GM21576 (cell line): ENCODE measurements at regions not wholly inside any gene's neighbourhood (a gene's known extent, or its start where the extent isn't known, plus 50 kb on each side); places are given as distances from the start of the nearest gene placed in this dataset.

Source experiments
- ATAC-seq: cut with Tn5 transposase; IDR thresholded peaks from one replicate; pipeline ENCODE4 v1.9.1; 2021; ENCODE audit warnings: mild to moderate bottlenecking, moderate library complexity; ENCODE audit not compliant: unreplicated experiment

- no peak for ATAC-seq
Observed at GRCh38 chr6:165229216-165229615, 80.2 kb downstream of the C6orf118 start.

DNA sequence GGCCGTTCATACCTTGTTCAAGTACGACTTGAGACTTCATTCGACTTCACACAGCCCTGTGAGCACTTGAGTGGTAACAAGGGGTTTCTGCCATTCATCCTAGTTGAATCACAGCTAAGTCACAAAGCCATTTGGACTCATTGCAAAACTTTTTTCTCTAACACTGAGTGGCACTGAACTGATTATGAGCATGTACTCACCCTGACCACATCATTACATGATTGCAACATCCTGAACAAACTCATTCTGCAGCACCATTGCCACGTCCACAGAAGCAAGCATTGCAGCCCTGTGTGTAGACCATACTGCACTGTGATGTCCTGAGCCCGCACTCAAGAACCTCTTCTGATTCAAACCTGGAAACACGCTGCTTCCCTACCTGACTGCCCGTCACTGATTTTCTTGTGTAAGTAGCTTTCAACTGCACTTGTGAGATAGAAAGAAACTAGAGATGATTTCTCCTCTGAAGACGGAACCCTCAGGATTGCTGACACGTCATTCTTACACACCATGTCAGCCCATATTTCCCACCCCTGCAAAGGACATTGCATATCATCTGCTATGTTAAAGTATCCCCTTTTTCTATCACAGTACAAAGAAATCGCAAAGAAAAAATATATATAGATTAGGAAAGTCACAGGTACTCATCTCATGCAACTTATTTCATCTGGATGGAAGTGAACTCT, 81.6 kb downstream of the C6orf118 start:
- no peak for ATAC-seq

- ATAC-seq: no peak
Observed at GRCh38 chr6:165223736-165224135, 85.7 kb downstream of the C6orf118 start.

GRCh38 chr6:165223101-165223500, 86.3 kb downstream of the C6orf118 start:
- ATAC-seq: no peak

GRCh38 chr6:165222315-165223025, 86.9 kb downstream of the C6orf118 start:
- no peak for ATAC-seq

- no peak for ATAC-seq
Observed at GRCh38 chr6:165220045-165220444, 89.4 kb downstream of the C6orf118 start.

DNA sequence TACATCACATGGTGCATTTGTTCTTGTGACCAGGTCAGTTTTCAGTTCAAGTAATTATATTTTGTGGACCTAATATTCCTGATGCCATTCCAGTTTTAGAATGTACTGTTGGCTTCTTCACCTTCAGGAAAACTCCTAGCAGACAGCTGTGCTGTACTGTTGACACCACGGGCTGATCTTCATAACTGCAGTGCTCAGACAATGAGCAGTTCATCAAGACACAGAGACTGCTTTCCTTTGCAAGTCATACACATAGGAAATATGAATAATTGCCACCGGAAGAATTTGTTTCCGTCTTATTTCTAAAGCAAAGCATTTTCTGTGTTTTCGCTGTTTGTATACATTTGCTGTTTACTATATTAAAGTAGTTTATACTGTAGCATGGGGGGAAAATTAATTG, 89.8 kb downstream of the C6orf118 start:
- no peak for ATAC-seq

DNA sequence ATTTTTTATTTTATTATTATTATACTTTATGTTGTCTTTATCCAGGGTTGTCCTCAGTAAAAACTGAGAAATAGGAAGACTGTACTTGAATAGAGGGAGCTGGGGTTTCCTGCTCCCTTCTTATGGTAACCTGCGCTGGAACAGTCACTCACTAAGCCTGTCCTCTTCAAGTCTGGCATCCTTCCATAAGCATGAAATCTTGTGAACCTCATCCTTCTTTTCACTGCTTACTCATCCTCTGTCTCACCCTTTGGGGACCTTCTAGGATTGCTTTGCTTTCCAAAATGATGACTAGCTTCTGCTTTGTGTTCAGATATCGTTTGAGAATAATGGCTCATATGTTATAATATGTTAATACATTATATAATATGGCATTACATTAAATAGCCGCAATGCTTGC, 90.6 kb downstream of the C6orf118 start:
- ATAC-seq: no peak

- no peak for ATAC-seq
Observed at GRCh38 chr6:165206798-165207197, 102.6 kb downstream of the C6orf118 start.

GRCh38 chr6:165205632-165206031, 103.8 kb downstream of the C6orf118 start:
- no peak for ATAC-seq

DNA sequence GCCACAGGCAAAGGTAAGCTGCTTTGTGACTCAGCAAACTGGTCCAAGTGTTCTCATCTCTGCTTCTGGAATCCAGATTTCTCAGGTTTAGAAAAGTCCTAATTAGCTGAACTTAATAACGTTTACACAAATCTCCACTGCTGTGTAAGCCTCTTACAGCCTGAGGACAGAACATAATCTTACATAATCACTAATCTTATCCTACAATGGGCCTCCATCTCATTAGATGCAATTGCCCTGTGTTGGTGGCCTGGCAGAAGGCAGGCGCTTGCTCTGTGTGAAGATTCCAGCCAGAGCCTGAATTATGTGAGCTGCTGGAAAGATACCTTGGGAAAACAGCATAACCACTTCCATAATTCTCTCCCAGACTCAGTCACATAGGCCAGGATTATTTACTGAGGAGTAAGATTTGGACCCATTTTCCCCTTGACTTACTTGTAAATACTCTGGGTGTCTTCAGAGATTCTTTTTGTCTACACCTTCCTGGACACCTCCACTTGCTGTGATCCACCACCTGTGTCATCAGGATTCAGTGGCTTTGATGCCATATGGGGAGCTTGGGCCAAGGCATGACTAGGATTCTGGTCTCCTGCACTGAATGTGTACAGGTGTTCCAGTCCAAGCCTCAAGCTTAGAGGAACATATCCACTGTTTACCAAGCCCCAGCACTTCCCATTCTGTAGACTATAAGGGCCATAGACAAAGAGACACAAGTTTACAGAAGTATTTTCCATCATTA, 104.4 kb downstream of the C6orf118 start:
- ATAC-seq: no peak

DNA sequence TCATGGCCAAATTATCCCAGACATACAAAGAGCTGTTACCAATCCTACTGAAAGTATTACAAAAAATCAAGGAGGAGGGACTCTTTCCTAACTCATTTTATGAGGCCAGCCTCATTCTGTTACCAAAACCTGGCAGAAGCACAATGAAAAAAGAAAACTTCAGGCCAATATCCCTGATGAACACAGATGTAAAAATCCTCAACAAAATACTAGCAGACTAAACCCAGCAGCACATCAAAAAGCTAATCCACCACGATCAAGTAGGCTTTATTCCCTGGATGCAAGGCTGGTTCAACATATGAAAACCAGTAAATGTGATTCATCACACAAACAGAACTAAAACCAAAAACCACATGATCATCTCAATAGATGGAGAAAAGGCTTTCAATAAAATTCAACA, 109.2 kb downstream of the C6orf118 start:
- no peak for ATAC-seq

DNA sequence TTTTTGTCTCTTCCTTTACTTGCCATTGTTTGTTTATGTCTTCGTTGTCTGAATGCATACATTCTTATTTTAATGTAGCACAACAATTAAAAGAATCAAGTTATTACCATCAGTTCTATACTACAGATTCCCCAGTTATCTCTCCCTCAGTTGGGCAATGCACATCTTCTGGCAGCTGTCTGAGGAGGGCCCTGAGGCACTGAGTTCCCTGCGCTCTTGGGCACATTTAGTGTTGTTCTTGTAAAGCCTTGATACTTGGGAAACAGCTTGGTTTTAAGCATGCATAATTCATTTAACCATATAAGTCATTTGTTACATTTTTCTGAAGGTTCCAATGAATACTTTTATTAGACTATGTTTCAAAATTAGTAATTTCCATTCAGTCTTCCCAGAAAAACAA, 117.9 kb downstream of the C6orf118 start:
- ATAC-seq: no peak

DNA sequence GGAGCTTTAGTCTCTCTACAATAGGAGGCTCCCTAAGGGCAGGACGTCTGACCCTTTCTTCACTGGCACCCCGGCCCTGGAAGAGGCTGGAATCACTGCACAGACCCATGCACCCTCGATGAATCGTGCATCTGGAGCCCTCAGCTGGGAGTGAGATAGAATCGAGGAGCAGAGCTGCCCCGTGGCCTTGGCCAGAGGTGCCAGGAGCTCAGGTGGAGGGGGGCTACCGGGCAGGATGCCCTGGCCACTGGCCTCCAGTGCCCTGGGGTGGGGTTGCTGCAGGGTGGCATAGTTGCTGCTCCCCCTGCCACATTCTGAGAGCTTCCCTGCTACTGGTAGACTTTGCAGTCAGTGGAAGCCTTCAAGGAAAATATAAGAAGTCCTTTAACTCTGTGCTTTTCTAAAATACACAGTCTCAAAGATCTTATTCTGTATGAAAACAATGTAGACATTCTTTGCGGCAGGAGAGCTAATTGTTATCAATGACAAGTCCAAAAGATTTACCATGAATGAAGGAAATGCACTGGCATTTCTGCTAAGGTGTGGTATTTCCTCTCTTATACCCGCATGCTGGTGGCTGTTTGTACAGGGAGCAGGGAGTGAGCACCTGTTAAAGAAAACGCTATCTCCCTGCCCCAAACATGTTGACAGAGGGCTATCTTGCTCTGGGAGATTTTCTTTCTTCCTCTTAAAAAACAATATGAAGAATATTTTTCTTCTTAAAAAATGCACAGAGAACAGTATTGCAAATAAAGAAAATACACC, 122.8 kb downstream of the C6orf118 start:
- no peak for ATAC-seq

- no peak for ATAC-seq
Observed at GRCh38 chr6:165186041-165186440, 123.4 kb downstream of the C6orf118 start.

DNA sequence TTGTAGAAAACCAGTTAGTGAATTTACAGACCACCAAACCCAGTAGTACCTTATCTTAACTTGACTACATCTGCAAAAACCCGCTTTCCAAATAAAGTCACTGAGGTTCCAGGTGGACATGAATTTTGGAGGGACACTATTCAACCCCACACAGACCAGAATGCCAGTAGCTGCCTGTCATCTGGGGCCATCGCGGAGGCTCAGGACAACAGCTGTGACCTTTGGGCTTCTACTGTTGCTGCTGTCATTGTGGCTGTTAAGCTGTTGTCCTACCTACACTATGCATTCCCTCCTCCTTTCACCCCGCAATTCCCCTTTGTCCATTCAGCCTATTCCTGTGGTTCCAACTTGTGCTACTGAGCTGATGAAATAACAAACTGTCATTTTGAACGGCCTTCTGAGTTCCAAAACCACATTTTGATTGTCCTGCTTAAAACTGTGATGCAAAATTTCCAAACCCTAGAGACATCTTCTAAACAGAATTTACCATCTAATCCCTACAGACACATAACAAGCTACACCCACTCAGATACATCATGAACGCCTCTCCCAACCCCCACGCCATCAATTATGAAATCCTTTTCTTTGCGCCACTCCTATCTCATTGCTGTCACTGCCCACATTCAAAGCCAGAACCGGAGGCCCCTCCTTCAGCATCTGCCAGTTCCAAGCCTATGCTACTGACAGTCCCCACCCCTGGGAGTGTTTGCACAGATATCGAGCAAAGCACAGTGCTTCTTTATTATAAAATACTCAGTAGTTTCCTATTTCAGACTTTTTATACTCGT, 125.0 kb downstream of the C6orf118 start:
- ATAC-seq: no peak

DNA sequence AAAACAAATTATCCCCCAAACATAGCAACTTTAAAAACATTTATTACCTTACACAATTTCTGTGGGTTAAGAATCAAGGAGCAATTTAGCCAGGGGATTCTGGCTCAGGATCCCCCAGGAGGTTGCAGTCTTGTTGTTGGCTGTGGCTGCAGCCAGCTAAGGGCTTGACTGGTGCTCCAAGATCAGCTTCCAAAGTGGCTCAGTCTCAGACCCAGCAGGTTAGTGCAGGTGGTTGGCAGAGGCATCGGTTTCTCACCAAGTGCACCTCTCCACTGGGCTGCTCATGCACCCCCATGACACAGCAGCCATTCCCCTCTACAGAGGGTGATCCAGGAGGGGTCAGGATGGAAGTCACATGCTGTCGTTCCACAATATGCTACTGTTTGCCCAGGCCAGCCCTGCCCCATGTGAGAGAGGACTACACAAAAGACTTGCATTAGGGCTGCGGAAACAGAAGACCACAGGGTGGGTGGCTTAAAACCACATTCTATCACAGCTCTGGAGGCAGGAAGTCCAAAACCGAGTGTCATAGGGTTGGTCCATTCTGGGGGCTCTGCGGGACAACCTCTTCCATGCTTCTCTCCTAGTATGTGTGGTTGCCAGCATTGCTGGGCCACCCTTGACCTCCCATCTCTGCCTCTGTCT, 125.8 kb downstream of the C6orf118 start:
- no peak for ATAC-seq

DNA sequence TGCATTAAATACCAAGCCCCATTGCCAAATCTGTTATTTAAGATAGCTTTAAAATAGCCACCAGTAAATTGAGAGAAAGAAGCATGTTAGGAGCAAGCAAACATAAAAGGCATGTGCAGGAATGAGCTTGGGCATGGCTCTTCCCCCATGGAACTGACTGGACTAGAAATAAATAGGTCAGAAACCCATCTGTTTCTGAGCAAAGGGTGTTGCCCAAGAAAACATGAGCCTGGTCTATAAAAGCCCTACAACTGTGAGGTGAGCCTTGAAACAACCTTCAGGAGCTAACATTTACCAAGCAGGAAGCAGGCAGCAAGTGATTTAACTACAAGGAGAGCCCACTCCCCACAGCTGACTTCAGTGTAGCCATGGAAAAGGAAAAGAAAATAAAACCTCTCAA, 126.3 kb downstream of the C6orf118 start:
- no peak for ATAC-seq

DNA sequence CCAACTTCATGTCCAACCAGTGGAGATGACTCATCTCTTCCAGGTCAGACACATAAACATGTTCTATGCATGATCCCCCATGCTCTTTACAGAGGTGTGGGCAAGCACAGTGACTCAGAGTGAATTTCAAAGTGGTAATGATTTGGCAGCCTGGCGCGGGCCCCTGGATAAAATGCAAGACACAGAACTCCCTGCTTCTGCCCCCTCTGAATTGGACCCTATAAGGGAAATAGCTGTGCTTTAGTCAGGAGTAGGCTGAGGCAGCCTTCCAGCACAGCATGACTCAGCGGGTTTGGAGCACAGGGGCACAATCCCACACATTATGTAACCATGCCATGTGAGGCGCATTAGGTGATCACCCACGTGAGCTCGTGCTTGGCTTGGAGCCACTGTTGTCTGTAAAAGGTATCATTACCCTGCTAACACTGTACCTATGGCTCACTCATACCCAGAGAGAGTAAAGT, 127.4 kb downstream of the C6orf118 start:
- no peak for ATAC-seq

DNA sequence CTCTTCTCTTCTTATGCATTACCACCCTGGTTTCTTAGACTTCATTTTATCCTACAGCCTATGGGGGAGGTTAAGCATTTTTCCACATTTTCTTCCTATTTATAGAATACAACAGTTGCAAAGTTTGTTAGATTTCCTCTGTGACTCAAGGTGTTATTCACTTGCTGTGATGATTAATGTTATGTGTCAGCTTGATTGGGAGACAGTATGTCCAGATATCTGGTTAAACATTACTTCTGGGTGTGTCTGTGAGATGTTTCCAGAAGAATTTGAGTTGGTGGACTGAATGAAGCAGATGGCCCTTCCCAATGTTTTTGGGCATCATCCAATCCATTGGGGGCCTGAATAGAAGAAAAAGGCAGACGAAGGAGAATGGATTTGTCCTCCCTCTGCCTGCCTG, 131.3 kb downstream of the C6orf118 start:
- no peak for ATAC-seq
